ENCODE measurements at regions not wholly inside any gene's neighbourhood (a gene's known extent, or its start where the extent isn't known, plus 50 kb on each side); places are given as distances from the start of the nearest gene placed in this dataset.
"Not testable (repeated sequence)": the region's sequence is repeated elsewhere in the genome, so short reads cannot be mapped to it uniquely, and the experiment has no call there.

DNA sequence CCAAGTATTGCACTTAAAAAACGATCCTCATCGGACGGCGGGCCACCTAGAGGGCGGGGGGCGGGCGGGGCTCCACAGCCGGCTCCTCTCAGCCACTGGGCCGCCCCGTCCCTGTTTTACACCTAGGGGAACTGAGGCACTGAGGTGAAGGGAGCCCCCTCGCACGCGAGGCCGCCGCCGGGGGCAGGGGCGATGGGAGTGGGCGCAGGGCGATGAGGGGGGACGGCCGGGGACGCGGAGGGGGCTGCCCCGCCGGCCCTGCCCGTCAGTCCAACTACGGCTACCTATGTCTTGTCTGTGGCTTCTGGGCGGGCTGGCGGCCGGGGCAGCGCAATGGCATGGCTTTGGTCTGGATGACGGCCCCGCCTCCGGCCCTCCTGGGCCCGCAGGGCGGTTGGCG, 90.4 kb downstream of the GOLGA8K start:
- TF ChIP-seq, protein P1, sequence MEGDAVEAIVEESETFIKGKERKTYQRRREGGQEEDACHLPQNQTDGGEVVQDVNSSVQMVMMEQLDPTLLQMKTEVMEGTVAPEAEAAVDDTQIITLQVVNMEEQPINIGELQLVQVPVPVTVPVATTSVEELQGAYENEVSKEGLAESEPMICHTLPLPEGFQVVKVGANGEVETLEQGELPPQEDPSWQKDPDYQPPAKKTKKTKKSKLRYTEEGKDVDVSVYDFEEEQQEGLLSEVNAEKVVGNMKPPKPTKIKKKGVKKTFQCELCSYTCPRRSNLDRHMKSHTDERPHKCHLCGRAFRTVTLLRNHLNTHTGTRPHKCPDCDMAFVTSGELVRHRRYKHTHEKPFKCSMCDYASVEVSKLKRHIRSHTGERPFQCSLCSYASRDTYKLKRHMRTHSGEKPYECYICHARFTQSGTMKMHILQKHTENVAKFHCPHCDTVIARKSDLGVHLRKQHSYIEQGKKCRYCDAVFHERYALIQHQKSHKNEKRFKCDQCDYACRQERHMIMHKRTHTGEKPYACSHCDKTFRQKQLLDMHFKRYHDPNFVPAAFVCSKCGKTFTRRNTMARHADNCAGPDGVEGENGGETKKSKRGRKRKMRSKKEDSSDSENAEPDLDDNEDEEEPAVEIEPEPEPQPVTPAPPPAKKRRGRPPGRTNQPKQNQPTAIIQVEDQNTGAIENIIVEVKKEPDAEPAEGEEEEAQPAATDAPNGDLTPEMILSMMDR (IDR thresholded peaks at IDR 0.05), result not testable (repeated sequence)
- TF ChIP-seq POLR2A, EP300 (IDR thresholded peaks at IDR 0.05): not testable (repeated sequence)
